Mononuclear cell (primary cell): ENCODE measurements at regions not wholly inside any gene's neighbourhood (a gene's known extent, or its start where the extent isn't known, plus 50 kb on each side); places are given as distances from the start of the nearest gene placed in this dataset.

Source experiments
- H3K27me3 ChIP-seq: 2 replicates; pipeline ENCODE4 v1.6.0; 2011; ENCODE audit warnings: low read length, control low read depth; ENCODE audit not compliant: insufficient read depth
- H3K4me1 ChIP-seq: 2 replicates; pipeline ENCODE4 v1.5.1; 2011; ENCODE audit warnings: mild to moderate bottlenecking, low read length, control low read depth; ENCODE audit not compliant: insufficient read depth
- H3K4me3 ChIP-seq: 2 replicates; pipeline ENCODE4 v1.5.1; 2011; ENCODE audit warnings: mild to moderate bottlenecking, low read length, moderate library complexity
- H3K9me3 ChIP-seq: 2 replicates; pipeline ENCODE4 v1.5.1; 2011; ENCODE audit warnings: low read depth, mild to moderate bottlenecking, control low read depth, low read length

- no peak overlapping the region for H3K4me3 ChIP-seq
- H3K27me3 ChIP-seq = no peaks in the 10 kb centered on the region
- H3K4me1 ChIP-seq = no peaks in the 10 kb centered on the region
- no peaks in the 10 kb centered on the region for H3K9me3 ChIP-seq
Measured at GRCh38 chr13:73870970-73871935, 263.0 kb downstream of the KLF12 start.

GRCh38 chr13:73870036-73870741 is 264.0 kb downstream of the KLF12 start:
- no peaks in the 10 kb centered on the region for H3K9me3 ChIP-seq
- no peaks in the 10 kb centered on the region for H3K4me1 ChIP-seq
- no peak overlapping the region for H3K4me3 ChIP-seq
- no peaks in the 10 kb centered on the region for H3K27me3 ChIP-seq

- Histone ChIP-seq H3K4me3 (no peak overlapping the region), H3K4me1 (no peaks in the 10 kb centered on the region), H3K27me3 (no peaks in the 10 kb centered on the region), H3K9me3 (no peaks in the 10 kb centered on the region)
Measured at GRCh38 chr13:73865027-73865426, 269.2 kb downstream of the KLF12 start.

GRCh38 chr13:73861136-73861535 is 273.1 kb downstream of the KLF12 start:
- Histone ChIP-seq H3K9me3 (no peaks in the 10 kb centered on the region), H3K27me3 (no peaks in the 10 kb centered on the region), H3K4me3 (no peak overlapping the region), H3K4me1 (no peaks in the 10 kb centered on the region)

GRCh38 chr13:73860501-73860900 is 273.7 kb downstream of the KLF12 start:
- no peak overlapping the region for H3K4me3 ChIP-seq
- H3K27me3 ChIP-seq = no peaks in the 10 kb centered on the region
- no peaks in the 10 kb centered on the region for H3K4me1 ChIP-seq
- H3K9me3 ChIP-seq = no peaks in the 10 kb centered on the region

GRCh38 chr13:73859841-73860240 is 274.4 kb downstream of the KLF12 start:
- Histone ChIP-seq H3K4me1 (no peaks in the 10 kb centered on the region), H3K4me3 (no peak overlapping the region), H3K27me3 (no peaks in the 10 kb centered on the region), H3K9me3 (no peaks in the 10 kb centered on the region)

- Histone ChIP-seq H3K27me3 (no peaks in the 10 kb centered on the region), H3K9me3 (no peaks in the 10 kb centered on the region), H3K4me3 (no peak overlapping the region), H3K4me1 (no peaks in the 10 kb centered on the region)
Measured at GRCh38 chr13:73857106-73857505, 277.1 kb downstream of the KLF12 start.

- Histone ChIP-seq H3K4me1 (no peaks in the 10 kb centered on the region), H3K27me3 (no peaks in the 10 kb centered on the region), H3K4me3 (no peak overlapping the region), H3K9me3 (no peaks in the 10 kb centered on the region)
Measured at GRCh38 chr13:73851104-73851503, 283.1 kb downstream of the KLF12 start.

- H3K27me3 ChIP-seq = no peaks in the 10 kb centered on the region
- no peak overlapping the region for H3K4me3 ChIP-seq
- no peaks in the 10 kb centered on the region for H3K9me3 ChIP-seq
- H3K4me1 ChIP-seq = no peaks in the 10 kb centered on the region
Measured at GRCh38 chr13:73850104-73850873, 283.9 kb downstream of the KLF12 start.

- H3K27me3 ChIP-seq = no peaks in the 10 kb centered on the region
- no peak overlapping the region for H3K4me3 ChIP-seq
- no peaks in the 10 kb centered on the region for H3K9me3 ChIP-seq
- H3K4me1 ChIP-seq = no peaks in the 10 kb centered on the region
Measured at GRCh38 chr13:73849292-73849691, 284.9 kb downstream of the KLF12 start.

- Histone ChIP-seq H3K27me3 (no peaks in the 10 kb centered on the region), H3K4me1 (no peaks in the 10 kb centered on the region), H3K9me3 (no peaks in the 10 kb centered on the region), H3K4me3 (no peak overlapping the region)
Measured at GRCh38 chr13:73844986-73845385, 289.2 kb downstream of the KLF12 start.

- H3K4me3 ChIP-seq = no peak overlapping the region
- H3K4me1 ChIP-seq = no peaks in the 10 kb centered on the region
Measured at GRCh38 chr13:73842626-73843025, 291.6 kb downstream of the KLF12 start.

GRCh38 chr13:73842184-73842583 is 292.0 kb downstream of the KLF12 start:
- H3K4me1 ChIP-seq = no peaks in the 10 kb centered on the region
- no peak overlapping the region for H3K4me3 ChIP-seq
- no peaks in the 10 kb centered on the region for H3K27me3 ChIP-seq
- no peaks in the 10 kb centered on the region for H3K9me3 ChIP-seq

More at GRCh38 chr13:73842626-73843025, 291.6 kb downstream of the KLF12 start:
- Histone ChIP-seq H3K27me3 (no peaks in the 10 kb centered on the region), H3K9me3 (no peaks in the 10 kb centered on the region)

- Histone ChIP-seq H3K27me3 (no peaks in the 10 kb centered on the region), H3K4me3 (no peak overlapping the region), H3K9me3 (no peaks in the 10 kb centered on the region), H3K4me1 (peaks cover 3% of the 10 kb centered on the region)
Measured at GRCh38 chr13:73837147-73837546, 297.1 kb downstream of the KLF12 start.
